Smooth muscle cell (in vitro differentiated cells): ENCODE measurements at regions not wholly inside any gene's neighbourhood (a gene's known extent, or its start where the extent isn't known, plus 50 kb on each side); places are given as distances from the start of the nearest gene placed in this dataset.

Experiments used
- DNase-seq: peaks from one replicate; lab custom pipeline; 2025; ENCODE audit not compliant: unreplicated experiment; lab: John Stamatoyannopoulos, UW
- H2AFZ ChIP-seq: fragments of 200-600 bp; sonication (generic); 2 replicates; pipeline ENCODE4 v1.6.0; 2016; ENCODE audit warnings: antibody characterized with exemption, low read depth, mild to moderate bottlenecking
- H3F3A ChIP-seq: fragments of 200-600 bp; sonication (generic); 2 replicates; pipeline ENCODE4 v1.6.0; 2017; ENCODE audit warnings: antibody characterized with exemption, low read depth
- H3K27ac ChIP-seq: fragments of 200-600 bp; sonication (generic); 2 replicates; pipeline ENCODE4 v1.5.1; 2016; ENCODE audit warnings: low read depth, mild to moderate bottlenecking
- H3K27me3 ChIP-seq: fragments of 200-600 bp; sonication (generic); 2 replicates; pipeline ENCODE4 v1.6.1; 2016; ENCODE audit warnings: low read depth, mild to moderate bottlenecking
- H3K36me3 ChIP-seq: fragments of 200-600 bp; sonication (generic); 2 replicates; pipeline ENCODE4 v1.5.1; 2016; ENCODE audit warnings: low read depth
- H3K4me1 ChIP-seq: fragments of 200-600 bp; sonication (generic); 2 replicates; pipeline ENCODE4 v1.5.1; 2016; ENCODE audit warnings: low read depth
- H3K4me2 ChIP-seq: fragments of 200-600 bp; sonication (generic); 2 replicates; pipeline ENCODE4 v1.6.0; 2016; ENCODE audit warnings: mild to moderate bottlenecking
- H3K4me3 ChIP-seq: fragments of 200-600 bp; sonication (generic); 2 replicates; pipeline ENCODE4 v1.5.1; 2016; ENCODE audit warnings: mild to moderate bottlenecking
- H3K79me2 ChIP-seq: fragments of 200-600 bp; sonication (generic); 2 replicates; pipeline ENCODE4 v1.6.0; 2016; ENCODE audit warnings: low read depth, mild to moderate bottlenecking
- H3K9ac ChIP-seq: fragments of 200-600 bp; sonication (generic); 2 replicates; pipeline ENCODE4 v1.6.0; 2016; ENCODE audit warnings: low read depth
- H3K9me3 ChIP-seq: fragments of 200-600 bp; sonication (generic); replicated peaks from 2 replicates; pipeline ENCODE4 v1.5.1; 2016; ENCODE audit warnings: low read depth
- H4K20me1 ChIP-seq: fragments of 200-600 bp; sonication (generic); 2 replicates; pipeline ENCODE4 v1.6.0; 2016; ENCODE audit warnings: low read depth
- CTCF ChIP-seq: fragments of 200-600 bp; sonication (generic); IDR thresholded peaks from 2 replicates; pipeline ENCODE4 v1.5.1; 2017; ENCODE audit warnings: borderline replicate concordance, mild to moderate bottlenecking, antibody characterized with exemption; ENCODE audit not compliant: insufficient read depth, poor library complexity, severe bottlenecking
- WGBS: methylation state at CpG from one replicate; pipeline ENCODE4 v1.1.7; 2016; ENCODE audit warnings: low lambda C conversion rate; 5-methylcytosine and 5-hydroxymethylcytosine counted together

- no peak overlapping the region for H3K9ac ChIP-seq
- H3K36me3 ChIP-seq, result no peaks in the 10 kb centered on the region
- H3K4me2 ChIP-seq, result no peak overlapping the region
- no peak overlapping the region for H2AFZ ChIP-seq
- no peaks in the 10 kb centered on the region for H3K79me2 ChIP-seq
- H3K4me1 ChIP-seq, result no peaks in the 10 kb centered on the region
- TF ChIP-seq CTCF, result no peak
- no peaks in the 10 kb centered on the region for H3K9me3 ChIP-seq
- 93% methylated on average over 3 of the region's 3 CpGs for WGBS
- no peaks in the 10 kb centered on the region for H3F3A ChIP-seq
- no peak for DNase-seq
- H3K27ac ChIP-seq, result no peak overlapping the region
- no peaks in the 10 kb centered on the region for H4K20me1 ChIP-seq
- H3K27me3 ChIP-seq, result peaks cover 17% of the 10 kb centered on the region
- H3K4me3 ChIP-seq, result no peak overlapping the region
Measured at GRCh38 chr7:50146692-50147091, 53.6 kb upstream of the ZPBP start.

- Histone ChIP-seq H4K20me1 (no peaks in the 10 kb centered on the region), H3K4me1 (no peaks in the 10 kb centered on the region), H3K36me3 (no peaks in the 10 kb centered on the region), H3K27me3 (peaks cover 17% of the 10 kb centered on the region), H3K9me3 (no peaks in the 10 kb centered on the region), H3F3A (no peaks in the 10 kb centered on the region), H3K9ac (no peak overlapping the region), H3K27ac (no peak overlapping the region), H3K4me2 (no peak overlapping the region), H3K4me3 (no peak overlapping the region), H2AFZ (no peak overlapping the region), H3K79me2 (no peaks in the 10 kb centered on the region)
- WGBS, result 73% methylated on average over 2 of the region's 2 CpGs
- TF ChIP-seq CTCF, result no peak
- DNase-seq, result no peak
Measured at GRCh38 chr7:50145801-50146338, 52.8 kb upstream of the ZPBP start.

- H3K36me3 ChIP-seq, result no peaks in the 10 kb centered on the region
- no peak overlapping the region for H2AFZ ChIP-seq
- no peaks in the 10 kb centered on the region for H3K9me3 ChIP-seq
- no peak for TF ChIP-seq CTCF
- no peaks in the 10 kb centered on the region for H4K20me1 ChIP-seq
- WGBS, result 10% methylated on average over 1 of the region's 2 CpGs
- H3K4me1 ChIP-seq, result no peaks in the 10 kb centered on the region
- H3K27ac ChIP-seq, result no peak overlapping the region
- no peaks in the 10 kb centered on the region for H3F3A ChIP-seq
- H3K27me3 ChIP-seq, result peaks cover 17% of the 10 kb centered on the region
- no peak for DNase-seq
- H3K79me2 ChIP-seq, result no peaks in the 10 kb centered on the region
- no peak overlapping the region for H3K4me2 ChIP-seq
- H3K4me3 ChIP-seq, result no peak overlapping the region
- no peak overlapping the region for H3K9ac ChIP-seq
Measured at GRCh38 chr7:50145226-50145625, 52.2 kb upstream of the ZPBP start.
